ENCODE measurements at regions not wholly inside any gene's neighbourhood (a gene's known extent, or its start where the extent isn't known, plus 50 kb on each side); places are given as distances from the start of the nearest gene placed in this dataset.

GRCh38 chr7:106775552-106775936 lies 89.5 kb upstream of the PIK3CG start:
- Histone ChIP-seq H3K4me1 (ENCODE audit: control insufficient read depth in 2 of 2, insufficient read depth in 2 of 2, low read length in 2 of 2) (no peaks in the 10 kb centered on the region), H3K36me3 (replicated peaks in 1 of 2; ENCODE audit: control extremely low read depth in 1 of 2, control insufficient read depth in 1 of 2, extremely low read depth in 1 of 2, insufficient read depth in 2 of 2, low read length in 1 of 2) (no peaks in the 10 kb centered on the region), H3K9ac (ENCODE audit: low read length) (no peak overlapping the region), H4K20me1 (ENCODE audit: control insufficient read depth, insufficient read depth, low read length, poor library complexity, severe bottlenecking) (no peaks in the 10 kb centered on the region), H3K27ac (ENCODE audit: low read length in 2 of 2) (no peak overlapping the region), H2AFZ (ENCODE audit: insufficient read depth, low read depth, low read length, poor library complexity, severe bottlenecking) (no peak overlapping the region), H3K4me2 (replicated peaks; ENCODE audit: low read depth, low read length, poor library complexity, severe bottlenecking) (no peak overlapping the region), H3K79me2 (ENCODE audit: control insufficient read depth, insufficient read depth, low read length) (no peaks in the 10 kb centered on the region), H3K4me3 (ENCODE audit: control extremely low read depth in 1 of 5, extremely low read depth in 1 of 5, insufficient read depth in 1 of 5, low read depth in 2 of 5, low read length in 4 of 5) (no peak overlapping the region), H3K27me3 (replicated peaks in 1 of 4; ENCODE audit: control extremely low read depth in 1 of 4, control insufficient read depth in 3 of 4, insufficient read depth in 4 of 4, low read length in 3 of 4) (no peaks in the 10 kb centered on the region), H3K9me3 (ENCODE audit: control extremely low read depth in 1 of 3, control insufficient read depth in 2 of 3, insufficient read depth in 1 of 3, low read length in 2 of 3) (no peaks in the 10 kb centered on the region)
- ChIA-PET CTCF (no interaction called here), POLR2A (no interaction called here)
- WGBS (ENCODE audit: insufficient coverage), result 90% methylated on average over 2 of the region's 4 CpGs
- TF ChIP-seq EZH2 (IDR thresholded peaks at IDR 0.05; ENCODE audit: borderline replicate concordance, insufficient read depth, low read depth, low read length, poor library complexity, severe bottlenecking) (no peak), CTCF (IDR thresholded peaks at IDR 0.05) (no peak)
- H3K27me3 Mint-ChIP-seq, result peaks cover 3% of the 10 kb centered on the region
- DNase-seq, result no peak
- no peaks in the 10 kb centered on the region for H3K9me3 Mint-ChIP-seq (ENCODE audit: insufficient read depth)
- H3K4me3 Mint-ChIP-seq, result no peak overlapping the region
- intact Hi-C loops (cut with micrococcal nuclease), result no loop called here
- H3K27ac Mint-ChIP-seq, result no peak overlapping the region
- no peaks in the 10 kb centered on the region for H3K4me1 Mint-ChIP-seq
- ATAC-seq (ENCODE audit: low read depth), result no peak

GRCh38 chr7:106775975-106776607 lies 89.0 kb upstream of the PIK3CG start:
- Mint-ChIP-seq H3K4me1 (no peaks in the 10 kb centered on the region), H3K27ac (no peak overlapping the region), H3K27me3 (peaks cover 3% of the 10 kb centered on the region), H3K4me3 (no peak overlapping the region), H3K9me3 (ENCODE audit: insufficient read depth) (no peaks in the 10 kb centered on the region)
- Histone ChIP-seq H3K36me3 (replicated peaks in 1 of 2; ENCODE audit: control extremely low read depth in 1 of 2, control insufficient read depth in 1 of 2, extremely low read depth in 1 of 2, insufficient read depth in 2 of 2, low read length in 1 of 2) (no peaks in the 10 kb centered on the region), H4K20me1 (ENCODE audit: control insufficient read depth, insufficient read depth, low read length, poor library complexity, severe bottlenecking) (no peaks in the 10 kb centered on the region), H3K27me3 (replicated peaks in 1 of 4; ENCODE audit: control extremely low read depth in 1 of 4, control insufficient read depth in 3 of 4, insufficient read depth in 4 of 4, low read length in 3 of 4) (no peaks in the 10 kb centered on the region), H3K4me1 (ENCODE audit: control insufficient read depth in 2 of 2, insufficient read depth in 2 of 2, low read length in 2 of 2) (no peaks in the 10 kb centered on the region), H3K79me2 (ENCODE audit: control insufficient read depth, insufficient read depth, low read length) (no peaks in the 10 kb centered on the region), H2AFZ (ENCODE audit: insufficient read depth, low read depth, low read length, poor library complexity, severe bottlenecking) (no peak overlapping the region), H3K27ac (ENCODE audit: low read length in 2 of 2) (no peak overlapping the region), H3K9me3 (ENCODE audit: control extremely low read depth in 1 of 3, control insufficient read depth in 2 of 3, insufficient read depth in 1 of 3, low read length in 2 of 3) (no peaks in the 10 kb centered on the region), H3K9ac (ENCODE audit: low read length) (no peak overlapping the region), H3K4me3 (ENCODE audit: control extremely low read depth in 1 of 5, extremely low read depth in 1 of 5, insufficient read depth in 1 of 5, low read depth in 2 of 5, low read length in 4 of 5) (no peak overlapping the region), H3K4me2 (replicated peaks; ENCODE audit: low read depth, low read length, poor library complexity, severe bottlenecking) (no peak overlapping the region)
- WGBS (ENCODE audit: insufficient coverage), result no CpG with 5 or more reads among the region's 3 CpGs
- ChIA-PET POLR2A (interaction anchor here (0.6 kb wide), 1 partner anchor 11 kb away, joined by 4 read pairs; no protein-coding TSS in a partner anchor), CTCF (no interaction called here)
- intact Hi-C loops (cut with micrococcal nuclease), result no loop called here
- TF ChIP-seq EZH2 (IDR thresholded peaks at IDR 0.05; ENCODE audit: borderline replicate concordance, insufficient read depth, low read depth, low read length, poor library complexity, severe bottlenecking) (no peak), CTCF (IDR thresholded peaks at IDR 0.05) (no peak)
- no peak for DNase-seq
- ATAC-seq (ENCODE audit: low read depth), result no peak
